GM23338 (cell line): ENCODE measurements at regions not wholly inside any gene's neighbourhood (a gene's known extent, or its start where the extent isn't known, plus 50 kb on each side); places are given as distances from the start of the nearest gene placed in this dataset.

Experiments used
- ATAC-seq: fragments of 200-7000 bp; cut with Tn5 transposase; 3 replicates; pipeline ENCODE4 v1.9.1; 2020
- DNase-seq: peaks from one replicate; pipeline ENCODE4 v3.0.0-alpha.2; 2015; ENCODE audit warnings: low spot score
- H2AFZ ChIP-seq: fragments of 200-600 bp; sonication (generic); 2 replicates; pipeline ENCODE4 v1.8.0; 2016; ENCODE audit warnings: antibody characterized with exemption, mild to moderate bottlenecking, moderate library complexity
- H3F3A ChIP-seq: fragments of 200-600 bp; sonication (generic); replicated peaks from 2 replicates; pipeline ENCODE4 v1.8.0; 2017; ENCODE audit warnings: antibody characterized with exemption, mixed run types, low read depth
- H3K27ac ChIP-seq: fragments of 200-600 bp; sonication (generic); 2 replicates; pipeline ENCODE4 v1.6.1; 2016; ENCODE audit warnings: low read depth
- H3K27me3 ChIP-seq: fragments of 200-600 bp; sonication (generic); 2 replicates; pipeline ENCODE4 v1.8.0; 2016; ENCODE audit warnings: mild to moderate bottlenecking, mixed run types, moderate library complexity; ENCODE audit not compliant: insufficient read depth
- H3K36me3 ChIP-seq: fragments of 200-600 bp; sonication (generic); 2 replicates; pipeline ENCODE4 v1.8.0; 2016; ENCODE audit warnings: mild to moderate bottlenecking; ENCODE audit not compliant: insufficient read depth
- H3K4me1 ChIP-seq: fragments of 200-600 bp; sonication (generic); 2 replicates; pipeline ENCODE4 v1.8.0; 2016; ENCODE audit warnings: mild to moderate bottlenecking, moderate library complexity; ENCODE audit not compliant: insufficient read depth
- H3K4me2 ChIP-seq: fragments of 200-600 bp; sonication (generic); 2 replicates; pipeline ENCODE4 v1.7.1; 2017; ENCODE audit warnings: mixed run types
- H3K4me3 ChIP-seq: fragments of 200-600 bp; sonication (generic); 2 replicates; pipeline ENCODE4 v1.6.1; 2016; ENCODE audit warnings: mixed run types
- H3K79me2 ChIP-seq: fragments of 200-600 bp; sonication (generic); replicated peaks from 2 replicates; pipeline ENCODE4 v1.8.0; 2017; ENCODE audit warnings: mild to moderate bottlenecking; ENCODE audit not compliant: insufficient read depth
- H3K9me2 ChIP-seq: fragments of 200-600 bp; sonication (generic); 2 replicates; pipeline ENCODE4 v1.8.0; 2017; ENCODE audit not compliant: insufficient read depth
- H4K20me1 ChIP-seq: fragments of 200-600 bp; sonication (generic); replicated peaks from 2 replicates; pipeline ENCODE4 v1.8.0; 2017; ENCODE audit warnings: mild to moderate bottlenecking; ENCODE audit not compliant: insufficient read depth
- H3K27ac Mint-ChIP-seq: 2 replicates; pipeline ENCODE4 v1.8.0; 2020; ENCODE audit warnings: inconsistent platforms, mild to moderate bottlenecking, moderate library complexity, mixed read lengths
- H3K27me3 Mint-ChIP-seq: 3 replicates; pipeline ENCODE4 v1.8.0; 2022; ENCODE audit warnings: low read depth, mild to moderate bottlenecking, moderate library complexity, mixed read lengths, inconsistent platforms; ENCODE audit not compliant: insufficient read depth, poor library complexity
- H3K36me3 Mint-ChIP-seq: 3 replicates; pipeline ENCODE4 v1.8.0; 2021; ENCODE audit warnings: low read depth, mild to moderate bottlenecking, inconsistent platforms, moderate library complexity, mixed read lengths
- H3K4me1 Mint-ChIP-seq: 3 replicates; pipeline ENCODE4 v1.8.0; 2020; ENCODE audit warnings: mild to moderate bottlenecking, inconsistent platforms, mixed read lengths
- H3K4me3 Mint-ChIP-seq: 3 replicates; pipeline ENCODE4 v1.8.0; 2021; ENCODE audit warnings: moderate library complexity, mild to moderate bottlenecking, inconsistent platforms, mixed read lengths
- H3K9me3 Mint-ChIP-seq: 3 replicates; pipeline ENCODE4 v1.8.0; 2020; ENCODE audit warnings: moderate library complexity, mild to moderate bottlenecking, inconsistent platforms, mixed read lengths
- CREB1 ChIP-seq: fragments of 250-450 bp; sonication (Bioruptor Pico); IDR thresholded peaks from 2 replicates; pipeline ENCODE4 v1.5.0; 2020; ENCODE audit warnings: low read depth, mild to moderate bottlenecking, moderate library complexity
- ETS1 ChIP-seq: IDR thresholded peaks from 2 replicates; pipeline ENCODE4 v1.6.1; 2016; ENCODE audit warnings: antibody characterized with exemption
- EZH2phosphoT487 ChIP-seq: fragments of 200-600 bp; sonication (generic); IDR thresholded peaks from one replicate; pipeline ENCODE4 v1.8.1; 2018; ENCODE audit warnings: antibody characterized with exemption; ENCODE audit not compliant: unreplicated experiment
- JUNB ChIP-seq: IDR thresholded peaks from one replicate; pipeline ENCODE4 v1.6.1; 2016; ENCODE audit warnings: antibody characterized with exemption; ENCODE audit not compliant: unreplicated experiment
- STAT1 ChIP-seq: IDR thresholded peaks from one replicate; pipeline ENCODE4 v1.6.1; 2016; ENCODE audit warnings: antibody characterized with exemption; ENCODE audit not compliant: unreplicated experiment
- ZNF114 ChIP-seq: fragments of 250-450 bp; sonication (Bioruptor Pico); IDR thresholded peaks from 2 replicates; pipeline ENCODE4 v1.5.0; 2020; ENCODE audit warnings: mild to moderate bottlenecking, moderate library complexity
- ZNF331 ChIP-seq: fragments of 250-450 bp; sonication (Bioruptor Pico); IDR thresholded peaks from 2 replicates; pipeline ENCODE4 v1.5.0; 2020; ENCODE audit warnings: low read depth, mild to moderate bottlenecking, moderate library complexity
- ZNF462 ChIP-seq: fragments of 250-450 bp; sonication (Bioruptor Pico); IDR thresholded peaks from 2 replicates; pipeline ENCODE4 v1.5.0; 2020; ENCODE audit warnings: mild to moderate bottlenecking, moderate library complexity
- TF ChIP-seq, protein P1 (sequence below): IDR thresholded peaks from one replicate; pipeline ENCODE4 v1.6.1; 2018; ENCODE audit warnings: antibody characterized with exemption; ENCODE audit not compliant: unreplicated experiment

- no peak for TF ChIP-seq ZNF462
- TF ChIP-seq, protein P1, sequence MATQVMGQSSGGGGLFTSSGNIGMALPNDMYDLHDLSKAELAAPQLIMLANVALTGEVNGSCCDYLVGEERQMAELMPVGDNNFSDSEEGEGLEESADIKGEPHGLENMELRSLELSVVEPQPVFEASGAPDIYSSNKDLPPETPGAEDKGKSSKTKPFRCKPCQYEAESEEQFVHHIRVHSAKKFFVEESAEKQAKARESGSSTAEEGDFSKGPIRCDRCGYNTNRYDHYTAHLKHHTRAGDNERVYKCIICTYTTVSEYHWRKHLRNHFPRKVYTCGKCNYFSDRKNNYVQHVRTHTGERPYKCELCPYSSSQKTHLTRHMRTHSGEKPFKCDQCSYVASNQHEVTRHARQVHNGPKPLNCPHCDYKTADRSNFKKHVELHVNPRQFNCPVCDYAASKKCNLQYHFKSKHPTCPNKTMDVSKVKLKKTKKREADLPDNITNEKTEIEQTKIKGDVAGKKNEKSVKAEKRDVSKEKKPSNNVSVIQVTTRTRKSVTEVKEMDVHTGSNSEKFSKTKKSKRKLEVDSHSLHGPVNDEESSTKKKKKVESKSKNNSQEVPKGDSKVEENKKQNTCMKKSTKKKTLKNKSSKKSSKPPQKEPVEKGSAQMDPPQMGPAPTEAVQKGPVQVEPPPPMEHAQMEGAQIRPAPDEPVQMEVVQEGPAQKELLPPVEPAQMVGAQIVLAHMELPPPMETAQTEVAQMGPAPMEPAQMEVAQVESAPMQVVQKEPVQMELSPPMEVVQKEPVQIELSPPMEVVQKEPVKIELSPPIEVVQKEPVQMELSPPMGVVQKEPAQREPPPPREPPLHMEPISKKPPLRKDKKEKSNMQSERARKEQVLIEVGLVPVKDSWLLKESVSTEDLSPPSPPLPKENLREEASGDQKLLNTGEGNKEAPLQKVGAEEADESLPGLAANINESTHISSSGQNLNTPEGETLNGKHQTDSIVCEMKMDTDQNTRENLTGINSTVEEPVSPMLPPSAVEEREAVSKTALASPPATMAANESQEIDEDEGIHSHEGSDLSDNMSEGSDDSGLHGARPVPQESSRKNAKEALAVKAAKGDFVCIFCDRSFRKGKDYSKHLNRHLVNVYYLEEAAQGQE, result no peak
These were observed 142.9 kb upstream of the GRAMD2B start (continued) for GRCh38 chr5:126280343-126280742.

GRCh38 chr5:126280846-126281245, 142.4 kb upstream of the GRAMD2B start:
- DNase-seq, result no peak
- no peaks in the 10 kb centered on the region for H3K9me3 Mint-ChIP-seq
- 0 out of 2 replicates have a peak, but pooled peaks cover 3% of the 10 kb centered on the region for H3K9me2 ChIP-seq
- H2AFZ ChIP-seq, result peak overlapping the region; percentile 87
- no peaks in the 10 kb centered on the region for H3K27me3 Mint-ChIP-seq
- no peaks in the 10 kb centered on the region for H3F3A ChIP-seq
- no peaks in the 10 kb centered on the region for H3K27me3 ChIP-seq
- peaks cover 5% of the 10 kb centered on the region; the same call in 2 of the 3 replicates for H3K4me1 Mint-ChIP-seq
- H3K27ac ChIP-seq, result no peak overlapping the region
- H3K4me2 ChIP-seq, result no peak overlapping the region
- H3K36me3 ChIP-seq, result no peaks in the 10 kb centered on the region
- H3K4me3 ChIP-seq, result no peak overlapping the region
- ATAC-seq, result no peak
- no peak overlapping the region for H3K4me3 Mint-ChIP-seq
- H3K27ac Mint-ChIP-seq, result no peak overlapping the region
- H3K4me1 ChIP-seq, result peaks cover 6% of the 10 kb centered on the region; the same call in 1 of the 2 replicates
- H3K36me3 Mint-ChIP-seq, result no peaks in the 10 kb centered on the region
- H4K20me1 ChIP-seq, result no peaks in the 10 kb centered on the region
- no peaks in the 10 kb centered on the region for H3K79me2 ChIP-seq
- TF ChIP-seq ZNF331 (CRISPR knock-in tag), result no peak
- no peak for TF ChIP-seq ETS1
- TF ChIP-seq CREB1 (CRISPR knock-in tag), result no peak
- TF ChIP-seq, protein P1, result no peak
- no peak for TF ChIP-seq ZNF114 (CRISPR knock-in tag)
- TF ChIP-seq EZH2phosphoT487, result no peak
- TF ChIP-seq JUNB, result no peak
- TF ChIP-seq STAT1, result no peak
